Keratinocyte (primary cell): ENCODE measurements at regions not wholly inside any gene's neighbourhood (a gene's known extent, or its start where the extent isn't known, plus 50 kb on each side); places are given as distances from the start of the nearest gene placed in this dataset.

ENCODE experiments used
- CTCF ChIP-seq, 3 experiments: IDR thresholded peaks in 1 of 3; conservative IDR thresholded peaks in 1 of 3; optimal IDR thresholded peaks in 1 of 3; 2 replicates in 2 of 3; 3 replicates in 1 of 3; pipeline versions ENCODE3 to v1.5.1; 2011; ENCODE audit warnings: low read length in 3 of 3, mild to moderate bottlenecking in 3 of 3, moderate library complexity in 2 of 3, control low read depth in 1 of 3, inconsistent platforms in 1 of 3; ENCODE audit not compliant: insufficient read depth in 2 of 3; ENCODE audit errors: extremely low read depth in 1 of 3
- EZH2 ChIP-seq: IDR thresholded peaks from one replicate; pipeline ENCODE4 v1.6.1; 2012; ENCODE audit warnings: inconsistent platforms, mild to moderate bottlenecking, low read length, moderate library complexity

DNA sequence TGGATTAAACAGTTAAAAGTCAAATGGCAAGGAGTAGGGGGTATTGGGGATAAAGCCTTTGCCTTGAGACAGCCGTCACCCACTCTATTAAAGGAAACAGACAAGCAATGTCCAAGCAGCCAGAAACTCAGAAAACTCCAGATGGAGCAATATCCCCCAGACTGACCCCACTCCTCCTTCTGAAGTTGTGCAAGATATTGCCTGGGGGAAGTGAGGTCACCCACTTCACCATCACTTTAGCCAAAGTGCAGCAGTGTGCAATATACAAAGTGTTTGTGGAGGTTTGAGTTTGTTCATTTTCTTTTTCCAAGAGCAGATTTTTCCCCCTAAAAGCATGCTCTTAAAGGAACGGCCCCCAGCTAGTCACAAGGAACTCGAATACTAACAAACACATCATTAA lies 125.1 kb downstream of the ETS2 start:
- TF ChIP-seq EZH2: no peak
- no peak for TF ChIP-seq CTCF (optimal IDR thresholded peaks at IDR 0.05 in 1 of 3, IDR thresholded peaks at IDR 0.05 in 1 of 3, conservative IDR thresholded peaks at IDR 0.05 in 1 of 3; ENCODE audit: extremely low read depth in 1 of 3, insufficient read depth in 2 of 3, low read length in 3 of 3)
